ENCODE measurements at regions not wholly inside any gene's neighbourhood (a gene's known extent, or its start where the extent isn't known, plus 50 kb on each side); places are given as distances from the start of the nearest gene placed in this dataset.

- no peak for TF ChIP-seq EZH2 (IDR thresholded peaks at IDR 0.05; ENCODE audit: low read length, unreplicated experiment)
- TF ChIP-seq CTCF (conservative IDR thresholded peaks at IDR 0.05; ENCODE audit: low read depth, low read length): no peak
- TF ChIP-seq EZH2phosphoT487 (IDR thresholded peaks at IDR 0.05; ENCODE audit: borderline replicate concordance, low read length): no peak
Measured at GRCh38 chr17:77479372-77480198, 338.8 kb downstream of the SEC14L1 start.

Data from PC-3 (cell line).